ENCODE measurements at regions not wholly inside any gene's neighbourhood (a gene's known extent, or its start where the extent isn't known, plus 50 kb on each side); places are given as distances from the start of the nearest gene placed in this dataset.

- in situ Hi-C loops (cut with MboI) (no loop called here), intact Hi-C loops (cut with micrococcal nuclease) (no loop called here)
- no TSS peak for BruUV-seq (replicated peaks)
- H3K27me3 ChIP-seq (ENCODE audit: control insufficient read depth in 2 of 2, insufficient read depth in 2 of 2, low read length in 2 of 2): no peaks in the 10 kb centered on the region
- H3K4me3 ChIP-seq: no peak overlapping the region
- no peak overlapping the region for H2AFZ ChIP-seq (ENCODE audit: low read depth, low read length)
- no peaks in the 10 kb centered on the region for H4K20me1 ChIP-seq (replicated peaks; ENCODE audit: control insufficient read depth, insufficient read depth, low read length)
- POLR2A ChIA-PET: no interaction called here
- H3K27ac ChIP-seq (ENCODE audit: extremely low read depth, low read depth, low read length): no peak overlapping the region
- no peaks in the 10 kb centered on the region for H3K4me1 ChIP-seq (replicated peaks in 1 of 2; ENCODE audit: control insufficient read depth in 2 of 2, insufficient read depth in 2 of 2, low read length in 2 of 2)
- DNase-seq (ENCODE audit: extremely low read depth in 1 of 4, low spot score in 3 of 4) (no peak), ATAC-seq (no peak), FAIRE-seq (no peak)
- H3K9ac ChIP-seq (ENCODE audit: insufficient read depth in 1 of 2, low read depth in 2 of 2, low read length in 2 of 2): no peak overlapping the region
- H3K79me2 ChIP-seq (ENCODE audit: control insufficient read depth, insufficient read depth, low read length): no peaks in the 10 kb centered on the region
- CTCF ChIA-PET (ENCODE audit: low intra/inter-chr PET ratio): no interaction called here
- no peaks in the 10 kb centered on the region for H3K9me3 ChIP-seq (replicated peaks; ENCODE audit: control insufficient read depth, insufficient read depth, low read depth, low read length)
- no peaks in the 10 kb centered on the region for H3K9me1 ChIP-seq (ENCODE audit: control insufficient read depth, insufficient read depth, low read length)
- H3K4me2 ChIP-seq (ENCODE audit: insufficient read depth, low read length): no peak overlapping the region
- 0% methylated on average over 5 of the region's 5 CpGs for WGBS (ENCODE audit: insufficient coverage, low coverage, missing lambda C conversion rate)
- TF ChIP-seq MEF2D (tag; conservative IDR thresholded peaks at IDR 0.05; ENCODE audit: low read depth) (no peak), GABPB1 (CRISPR knock-in tag; IDR thresholded peaks at IDR 0.05) (no peak), ZC3H4 (CRISPR knock-in tag; IDR thresholded peaks at IDR 0.05; ENCODE audit: borderline replicate concordance) (no peak), ZNF41 (CRISPR knock-in tag; conservative IDR thresholded peaks at IDR 0.05) (no peak), ZNF445 (CRISPR knock-in tag; IDR thresholded peaks at IDR 0.05; ENCODE audit: low read depth) (no peak), TRIM24 (IDR thresholded peaks at IDR 0.05) (no peak)
- no peaks in the 10 kb centered on the region for H3K36me3 ChIP-seq (ENCODE audit: control insufficient read depth, insufficient read depth, low read length)
Measured at GRCh38 chr15:93213281-93213680, 124.3 kb upstream of the RGMA start.

- BruUV-seq (replicated peaks): no TSS peak
Measured at GRCh38 chr15:93212578-93212977, 123.6 kb upstream of the RGMA start.

More at GRCh38 chr15:93212578-93212977, 123.6 kb upstream of the RGMA start:
- POLR2A ChIA-PET: no interaction called here
- no peaks in the 10 kb centered on the region for H4K20me1 ChIP-seq (replicated peaks; ENCODE audit: control insufficient read depth, insufficient read depth, low read length)
- H3K27ac ChIP-seq (ENCODE audit: extremely low read depth, low read depth, low read length): no peak overlapping the region
- ATAC-seq: no peak
- no peaks in the 10 kb centered on the region for H3K27me3 ChIP-seq (ENCODE audit: control insufficient read depth in 2 of 2, insufficient read depth in 2 of 2, low read length in 2 of 2)
- DNase-seq (ENCODE audit: extremely low read depth in 1 of 4, low spot score in 3 of 4): no peak
- TF ChIP-seq MAFG (tag; conservative IDR thresholded peaks at IDR 0.05) (no peak), BRF2 (IDR thresholded peaks at IDR 0.05; ENCODE audit: borderline replicate concordance, insufficient read depth, insufficient read length) (no peak), ZBTB43 (CRISPR knock-in tag; IDR thresholded peaks at IDR 0.05) (no peak), MEF2A (IDR thresholded peaks at IDR 0.05; ENCODE audit: control insufficient read depth, low read depth, low read length) (no peak), RBM34 (IDR thresholded peaks at IDR 0.05; ENCODE audit: borderline replicate concordance, insufficient read depth, low read length) (no peak)
- H3K4me3 ChIP-seq: no peak overlapping the region
- H3K9me3 ChIP-seq (replicated peaks; ENCODE audit: control insufficient read depth, insufficient read depth, low read depth, low read length): no peaks in the 10 kb centered on the region
- FAIRE-seq: no peak
- no peak overlapping the region for H3K9ac ChIP-seq (ENCODE audit: insufficient read depth in 1 of 2, low read depth in 2 of 2, low read length in 2 of 2)
- WGBS (ENCODE audit: insufficient coverage, low coverage, missing lambda C conversion rate): 0% methylated on average over 5 of the region's 5 CpGs
- H3K4me2 ChIP-seq (ENCODE audit: insufficient read depth, low read length): no peak overlapping the region
- no peaks in the 10 kb centered on the region for H3K79me2 ChIP-seq (ENCODE audit: control insufficient read depth, insufficient read depth, low read length)
- H3K4me1 ChIP-seq (replicated peaks in 1 of 2; ENCODE audit: control insufficient read depth in 2 of 2, insufficient read depth in 2 of 2, low read length in 2 of 2): no peaks in the 10 kb centered on the region
- H2AFZ ChIP-seq (ENCODE audit: low read depth, low read length): no peak overlapping the region
- CTCF ChIA-PET (ENCODE audit: low intra/inter-chr PET ratio): no interaction called here
- intact Hi-C loops (cut with micrococcal nuclease): no loop called here
- no peaks in the 10 kb centered on the region for H3K36me3 ChIP-seq (ENCODE audit: control insufficient read depth, insufficient read depth, low read length)
- no peaks in the 10 kb centered on the region for H3K9me1 ChIP-seq (ENCODE audit: control insufficient read depth, insufficient read depth, low read length)
- in situ Hi-C loops (cut with MboI): no loop called here

Data from K562 (cell line).